GM21526 (cell line): ENCODE measurements at regions not wholly inside any gene's neighbourhood (a gene's known extent, or its start where the extent isn't known, plus 50 kb on each side); places are given as distances from the start of the nearest gene placed in this dataset.

Experiments
- ATAC-seq: cut with Tn5 transposase; IDR thresholded peaks from one replicate; pipeline ENCODE4 v1.9.1; 2021; ENCODE audit warnings: moderate library complexity; ENCODE audit not compliant: unreplicated experiment, low FRiP score

GRCh38 chr4:115430024-115430423 is 316.6 kb upstream of the NDST4 start:
- ATAC-seq = no peak

DNA sequence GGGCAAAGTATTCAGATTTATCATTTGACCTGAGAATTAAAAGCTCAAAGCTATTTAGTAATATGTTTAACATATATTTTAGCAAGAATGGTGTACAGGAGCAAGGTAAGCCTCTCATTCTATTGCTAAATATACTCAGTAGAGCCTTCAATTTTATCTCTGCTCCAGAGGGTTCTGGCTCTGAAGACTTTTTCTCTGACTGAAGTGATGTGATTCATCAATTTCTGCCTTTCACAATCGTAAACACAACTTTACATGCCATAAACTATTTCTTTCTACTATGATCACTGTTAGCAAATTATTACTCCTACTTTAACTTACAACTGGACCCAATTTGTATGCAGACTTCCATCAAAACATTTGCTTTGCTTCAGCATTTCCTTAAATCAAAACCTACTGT is 315.0 kb upstream of the NDST4 start:
- no peak for ATAC-seq

GRCh38 chr4:115424852-115425251 is 311.4 kb upstream of the NDST4 start:
- no peak for ATAC-seq

DNA sequence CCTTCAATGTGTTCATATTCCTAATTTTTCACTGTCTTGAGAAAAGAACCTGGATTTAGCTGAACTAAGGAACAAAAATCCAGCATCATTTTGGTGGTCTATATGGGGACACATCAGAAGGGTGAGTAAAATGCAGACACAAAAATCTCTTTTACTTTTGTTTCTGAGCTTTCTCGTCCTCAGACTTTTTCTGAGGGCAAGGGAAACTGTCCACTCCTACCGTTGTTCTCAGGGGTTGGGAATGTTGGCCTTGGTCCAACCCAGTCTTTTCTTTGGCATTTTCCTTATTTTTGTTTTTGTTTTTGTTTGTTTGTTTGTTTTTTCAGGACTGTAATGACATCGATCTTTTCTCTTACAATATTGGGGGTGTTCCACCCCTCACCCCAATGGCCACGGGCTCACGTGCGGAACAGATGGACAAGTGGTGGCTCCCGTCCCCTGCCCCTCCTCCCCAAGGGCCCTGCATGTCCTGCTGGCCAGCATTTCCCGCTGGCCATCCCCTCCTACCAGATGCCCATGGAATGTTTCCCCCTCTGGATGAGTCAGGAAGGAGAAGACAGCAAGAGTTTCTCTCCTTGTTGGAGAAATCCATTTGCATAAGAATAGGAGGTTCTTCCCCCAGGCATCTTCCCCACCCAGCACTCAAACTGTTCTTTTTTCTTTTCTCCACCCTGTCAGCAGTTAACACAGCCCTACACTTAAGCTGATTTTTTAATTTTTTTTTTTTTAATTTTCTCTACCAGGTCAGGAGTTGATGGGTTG is 305.4 kb upstream of the NDST4 start:
- no peak for ATAC-seq

DNA sequence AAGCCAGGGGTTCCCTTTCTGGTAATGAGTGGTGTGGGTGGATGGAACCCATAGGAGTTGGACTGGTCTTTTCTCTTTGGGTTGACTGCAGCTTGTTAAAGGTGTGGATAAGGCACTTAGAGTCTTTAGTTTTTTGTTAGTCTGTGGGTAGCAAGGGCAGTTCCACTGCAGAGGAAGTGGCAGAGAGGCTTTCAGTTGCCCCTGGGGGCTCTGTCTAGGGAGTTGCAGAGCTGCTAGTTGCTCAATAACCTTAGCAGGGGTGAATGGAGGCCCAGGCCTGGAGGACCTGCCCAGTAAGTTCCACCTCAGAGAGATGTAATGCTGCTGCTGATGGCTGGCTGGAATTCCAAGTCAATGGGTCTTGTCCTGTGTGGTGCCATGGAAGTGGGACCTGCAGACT is 282.6 kb upstream of the NDST4 start:
- no peak for ATAC-seq

- no peak for ATAC-seq
Measured at GRCh38 chr4:115376866-115377265, 263.4 kb upstream of the NDST4 start.

DNA sequence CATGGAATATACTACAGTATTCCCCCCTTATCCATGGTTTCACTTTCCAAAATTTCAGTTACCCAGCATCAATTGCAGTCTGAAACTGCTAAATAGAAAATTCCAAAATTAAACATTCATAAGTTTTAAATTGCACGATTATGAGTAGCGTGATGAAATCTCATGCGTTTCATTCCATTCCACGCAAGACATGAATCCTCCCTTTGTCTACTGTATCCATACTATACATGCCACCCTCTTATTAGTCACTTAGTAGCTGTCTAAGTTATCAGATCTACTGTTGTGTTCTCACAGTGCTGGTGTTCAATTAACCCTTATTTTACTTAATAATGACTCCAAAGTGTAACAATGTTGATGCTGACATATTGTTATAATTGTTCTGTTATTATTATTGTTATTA is 261.2 kb upstream of the NDST4 start:
- no peak for ATAC-seq

DNA sequence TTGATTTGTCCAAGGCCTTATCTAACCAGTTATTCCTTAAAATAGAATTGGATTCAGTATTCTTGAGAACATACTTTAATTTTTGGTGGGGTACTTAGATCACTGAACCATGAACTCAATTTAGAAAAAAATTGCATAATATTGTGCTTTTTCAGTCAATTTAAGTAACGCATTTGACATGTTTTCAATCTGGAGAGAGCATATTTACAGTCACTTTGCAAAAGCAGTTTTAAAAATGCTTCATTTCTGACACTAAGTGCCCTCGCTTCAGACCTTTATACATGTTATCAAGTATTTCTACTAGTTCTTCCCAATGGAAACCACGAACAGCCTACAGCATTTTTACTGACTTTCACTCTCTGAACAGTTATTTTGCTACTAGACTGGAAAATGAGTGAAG is 257.1 kb upstream of the NDST4 start:
- no peak for ATAC-seq

DNA sequence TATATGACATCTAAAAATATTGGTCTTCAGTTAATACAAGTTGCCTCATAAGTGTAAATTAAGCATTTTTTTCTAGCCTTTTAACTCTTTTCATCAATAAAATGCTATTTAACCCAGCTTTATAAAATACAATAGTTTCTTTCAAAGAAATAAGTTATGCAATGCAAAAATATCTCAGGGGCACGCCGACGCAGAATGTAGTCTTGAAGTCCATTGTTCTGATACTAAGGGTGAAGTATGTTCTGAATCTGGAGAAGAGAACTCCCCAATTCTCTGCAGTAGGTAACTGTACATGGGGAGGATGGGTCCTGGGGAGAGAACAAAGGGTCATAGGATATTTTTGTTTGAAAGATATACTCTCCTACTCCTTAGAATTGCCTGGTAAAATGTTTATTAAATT is 256.6 kb upstream of the NDST4 start:
- ATAC-seq = no peak

DNA sequence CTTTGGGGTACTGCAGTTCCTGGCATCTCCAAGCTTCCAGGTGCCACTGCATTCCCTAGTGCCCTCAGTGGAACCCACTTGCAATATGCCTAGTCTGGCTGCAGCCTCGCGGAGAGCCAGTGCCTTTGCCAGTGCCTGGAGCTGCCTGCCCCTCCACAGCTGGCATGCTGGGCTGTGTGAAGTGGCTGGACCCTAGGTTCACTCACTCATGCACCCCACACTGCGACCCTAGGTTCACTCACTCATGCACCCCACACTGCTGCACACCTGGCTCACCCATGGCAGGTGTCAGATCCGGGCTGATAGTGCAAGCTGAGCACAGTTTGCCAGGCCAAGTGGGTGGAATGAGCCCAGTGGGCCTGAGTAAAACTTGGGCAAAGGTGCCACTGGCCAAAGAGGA is 253.0 kb upstream of the NDST4 start:
- no peak for ATAC-seq

DNA sequence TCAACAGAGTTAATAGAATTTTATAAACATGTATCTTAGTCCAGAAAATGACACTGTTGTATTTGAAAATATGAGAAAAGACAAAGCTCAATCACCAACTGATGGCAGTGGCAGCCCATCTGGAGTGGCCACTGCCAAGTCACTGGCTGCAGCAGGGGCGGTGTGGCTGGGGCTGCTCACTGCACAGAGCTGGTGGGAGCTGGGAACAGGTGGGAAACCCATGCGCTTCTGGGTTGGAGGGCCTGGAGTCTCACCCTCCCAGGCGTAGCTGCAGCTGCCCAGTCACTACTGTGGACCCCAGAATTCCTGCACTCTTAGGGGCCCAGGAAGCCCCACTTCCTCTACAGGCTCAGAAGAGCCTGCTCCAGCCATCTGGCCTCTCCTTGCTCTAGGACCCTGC is 251.8 kb upstream of the NDST4 start:
- ATAC-seq = no peak

- no peak for ATAC-seq
Measured at GRCh38 chr4:115361781-115362180, 248.4 kb upstream of the NDST4 start.

GRCh38 chr4:115360431-115360830 is 247.0 kb upstream of the NDST4 start:
- no peak for ATAC-seq

- ATAC-seq = no peak
Measured at GRCh38 chr4:115357776-115358175, 244.4 kb upstream of the NDST4 start.

- ATAC-seq = no peak
Measured at GRCh38 chr4:115356176-115356575, 242.8 kb upstream of the NDST4 start.

GRCh38 chr4:115355329-115355728 is 241.9 kb upstream of the NDST4 start:
- ATAC-seq = no peak

GRCh38 chr4:115353370-115353769 is 239.9 kb upstream of the NDST4 start:
- ATAC-seq = no peak

- no peak for ATAC-seq
Measured at GRCh38 chr4:115343171-115343570, 229.8 kb upstream of the NDST4 start.

DNA sequence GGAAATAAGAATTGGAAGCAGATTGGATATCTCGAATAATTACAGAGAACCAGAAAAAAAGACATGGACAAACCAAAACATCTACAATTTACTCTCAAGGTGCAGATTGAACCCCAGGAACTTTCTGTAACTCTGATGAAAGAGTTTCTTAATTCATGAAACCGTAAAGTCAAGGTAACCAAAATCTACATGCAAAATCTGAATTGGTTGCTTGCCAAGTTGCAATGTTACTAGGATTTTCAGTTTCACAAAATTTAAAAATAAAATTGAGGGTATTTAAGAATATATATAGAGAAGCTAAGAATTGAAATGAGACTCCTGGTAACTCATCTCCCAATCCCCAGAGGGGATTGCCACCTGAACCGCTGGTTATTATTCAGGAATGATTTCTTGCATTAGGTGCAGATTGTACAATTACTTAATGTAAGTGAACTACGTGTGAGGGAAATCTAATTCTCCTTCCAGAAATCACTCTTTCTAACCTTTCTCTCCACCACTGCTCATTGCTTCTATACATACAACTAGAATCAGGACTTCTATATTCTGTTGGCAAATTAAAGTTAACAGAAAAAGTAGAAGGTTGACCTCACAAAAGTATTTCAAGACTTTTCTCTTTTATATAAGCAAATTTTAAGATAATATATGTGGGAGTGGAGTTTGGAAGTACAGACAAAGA is 221.5 kb upstream of the NDST4 start:
- no peak for ATAC-seq

DNA sequence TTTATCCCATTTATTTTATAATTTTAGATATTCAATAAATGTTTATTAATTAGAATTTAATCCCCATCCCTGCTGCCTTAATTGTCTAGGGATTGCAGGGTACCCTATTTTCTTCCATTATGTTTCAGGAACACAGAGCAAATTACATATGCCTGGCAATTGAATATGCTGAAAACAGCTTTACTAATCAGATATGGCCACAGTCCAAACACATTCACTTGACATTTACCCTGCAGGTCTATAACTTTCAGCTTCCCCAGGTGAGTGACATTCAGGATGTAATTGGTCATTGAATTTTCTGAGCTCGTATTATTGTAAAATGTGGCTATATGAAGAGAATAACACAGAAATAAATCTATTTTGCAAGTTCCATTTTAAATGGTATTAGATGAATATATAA is 218.7 kb upstream of the NDST4 start:
- ATAC-seq = no peak

- no peak for ATAC-seq
Measured at GRCh38 chr4:115331241-115331640, 217.8 kb upstream of the NDST4 start.

DNA sequence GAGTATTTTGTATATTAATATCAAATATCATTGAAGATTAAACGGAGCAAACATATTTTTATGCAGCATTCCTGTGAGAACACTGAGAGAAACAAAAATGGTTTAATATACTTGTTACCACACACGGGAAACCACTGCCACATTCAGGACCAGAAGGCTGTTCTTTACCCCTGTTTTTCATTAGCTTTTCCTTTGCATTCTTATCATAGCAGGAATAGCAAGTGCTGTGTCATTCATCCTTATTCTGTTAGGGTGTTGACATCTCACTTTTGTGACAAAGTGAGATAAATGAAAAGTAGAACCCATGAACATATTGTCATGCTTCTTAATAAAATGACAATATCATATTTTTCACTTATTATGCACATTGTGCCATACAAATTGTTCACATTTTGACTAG is 212.4 kb upstream of the NDST4 start:
- ATAC-seq = no peak
